IPS DF 19.7 (cell line): ENCODE measurements at regions not wholly inside any gene's neighbourhood (a gene's known extent, or its start where the extent isn't known, plus 50 kb on each side); places are given as distances from the start of the nearest gene placed in this dataset.

Experiments used
- DNase-seq: peaks from one replicate; pipeline ENCODE4 v3.0.0-alpha.2; 2013; ENCODE audit warnings: low read depth, low spot score

GRCh38 chr5:84688566-84688965, 303.9 kb upstream of the EDIL3 start:
- DNase-seq: no peak

GRCh38 chr5:84685121-84685894, 300.6 kb upstream of the EDIL3 start:
- DNase-seq: no peak

- DNase-seq: peak; percentile 2
Measured at GRCh38 chr5:84683594-84683993, 298.9 kb upstream of the EDIL3 start.

- no peak for DNase-seq
Measured at GRCh38 chr5:84682531-84682930, 297.9 kb upstream of the EDIL3 start.

GRCh38 chr5:84680908-84681307, 296.2 kb upstream of the EDIL3 start:
- no peak for DNase-seq

GRCh38 chr5:84673785-84674184, 289.1 kb upstream of the EDIL3 start:
- no peak for DNase-seq

GRCh38 chr5:84667576-84667975, 282.9 kb upstream of the EDIL3 start:
- no peak for DNase-seq

GRCh38 chr5:84650429-84650828, 265.7 kb upstream of the EDIL3 start:
- DNase-seq: no peak

- no peak for DNase-seq
Measured at GRCh38 chr5:84647581-84647980, 262.9 kb upstream of the EDIL3 start.

- no peak for DNase-seq
Measured at GRCh38 chr5:84642795-84643194, 258.1 kb upstream of the EDIL3 start.

GRCh38 chr5:84642324-84642723, 257.6 kb upstream of the EDIL3 start:
- DNase-seq: no peak

- no peak for DNase-seq
Measured at GRCh38 chr5:84637662-84638375, 253.1 kb upstream of the EDIL3 start.

- DNase-seq: no peak
Measured at GRCh38 chr5:84635235-84636055, 250.8 kb upstream of the EDIL3 start.

- no peak for DNase-seq
Measured at GRCh38 chr5:84634256-84634655, 249.6 kb upstream of the EDIL3 start.

- no peak for DNase-seq
Measured at GRCh38 chr5:84632418-84632817, 247.7 kb upstream of the EDIL3 start.

GRCh38 chr5:84628918-84629317, 244.2 kb upstream of the EDIL3 start:
- DNase-seq: no peak

- DNase-seq: no peak
Measured at GRCh38 chr5:84623019-84623418, 238.3 kb upstream of the EDIL3 start.

GRCh38 chr5:84622461-84622860, 237.8 kb upstream of the EDIL3 start:
- DNase-seq: no peak

- no peak for DNase-seq
Measured at GRCh38 chr5:84618262-84618661, 233.6 kb upstream of the EDIL3 start.

GRCh38 chr5:84614906-84615305, 230.2 kb upstream of the EDIL3 start:
- DNase-seq: no peak

- no peak for DNase-seq
Measured at GRCh38 chr5:84606784-84607183, 222.1 kb upstream of the EDIL3 start.

GRCh38 chr5:84605241-84605640, 220.6 kb upstream of the EDIL3 start:
- DNase-seq: no peak
